Activated CD8-positive, alpha-beta memory T cell treated with anti-CD3 and anti-CD28 coated beads, Interleukin-2, amount 10 ng/mL, durations not matched to agents 7 days and 5 days (primary cell): ENCODE measurements at regions not wholly inside any gene's neighbourhood (a gene's known extent, or its start where the extent isn't known, plus 50 kb on each side); places are given as distances from the start of the nearest gene placed in this dataset.

Source experiments
- ATAC-seq: fragments of 150-1000 bp; cut with Tn5 transposase; one replicate; pipeline ENCODE4 v1.10.0; 2021; ENCODE audit warnings: moderate library complexity
- CTCF ChIA-PET: fragments of 350-600 bp; sonication (Branson Sonifier 250); formaldehyde crosslinking; loops from one replicate; lab custom pipeline; 2021; ENCODE audit warnings: antibody characterized with exemption; lab: Charles Lee
- DNase-seq: peaks from one replicate; pipeline ENCODE4 v3.0.0-alpha.2; 2020
- H3K27ac Mint-ChIP-seq: one replicate; pipeline ENCODE4 v1.8.0; 2021; ENCODE audit warnings: mild to moderate bottlenecking, mixed read lengths
- H3K27me3 Mint-ChIP-seq: one replicate; pipeline ENCODE4 v1.8.0; 2021; ENCODE audit warnings: mixed read lengths
- H3K36me3 Mint-ChIP-seq: one replicate; pipeline ENCODE4 v1.8.0; 2021; ENCODE audit warnings: mild to moderate bottlenecking, mixed read lengths
- H3K4me1 Mint-ChIP-seq: one replicate; pipeline ENCODE4 v1.8.0; 2021; ENCODE audit warnings: mixed read lengths
- H3K4me3 Mint-ChIP-seq: one replicate; pipeline ENCODE4 v1.8.0; 2021; ENCODE audit warnings: mild to moderate bottlenecking, moderate library complexity, mixed read lengths
- H3K9me3 Mint-ChIP-seq: one replicate; pipeline ENCODE4 v1.8.0; 2022; ENCODE audit warnings: low read depth, mixed read lengths

DNA sequence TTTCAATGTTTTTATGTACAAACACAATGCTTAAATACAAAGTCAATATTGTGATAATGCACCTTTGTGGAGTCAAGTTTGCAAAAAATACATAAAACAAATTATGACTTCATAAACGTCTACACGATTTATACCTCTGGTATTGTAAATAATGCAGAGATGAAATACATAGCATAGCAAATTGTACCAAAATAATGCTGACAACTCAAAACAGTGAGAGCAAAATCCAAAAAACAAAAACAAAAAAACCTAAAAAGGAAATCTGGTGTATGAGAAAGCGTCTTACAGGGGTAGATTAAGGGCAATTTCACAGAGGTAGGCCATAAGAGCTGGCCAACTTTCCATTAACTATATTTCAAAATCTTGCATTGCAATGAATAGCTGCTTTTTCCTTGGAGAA lies 161.5 kb upstream of the LRRC7 start:
- ATAC-seq (no peak), DNase-seq (no peak)
- Mint-ChIP-seq H3K27ac (no peak overlapping the region), H3K4me3 (no peak overlapping the region), H3K27me3 (no peaks in the 10 kb centered on the region), H3K4me1 (no peaks in the 10 kb centered on the region), H3K9me3 (peaks cover 2% of the 10 kb centered on the region), H3K36me3 (no peaks in the 10 kb centered on the region)
- CTCF ChIA-PET = no interaction called here

DNA sequence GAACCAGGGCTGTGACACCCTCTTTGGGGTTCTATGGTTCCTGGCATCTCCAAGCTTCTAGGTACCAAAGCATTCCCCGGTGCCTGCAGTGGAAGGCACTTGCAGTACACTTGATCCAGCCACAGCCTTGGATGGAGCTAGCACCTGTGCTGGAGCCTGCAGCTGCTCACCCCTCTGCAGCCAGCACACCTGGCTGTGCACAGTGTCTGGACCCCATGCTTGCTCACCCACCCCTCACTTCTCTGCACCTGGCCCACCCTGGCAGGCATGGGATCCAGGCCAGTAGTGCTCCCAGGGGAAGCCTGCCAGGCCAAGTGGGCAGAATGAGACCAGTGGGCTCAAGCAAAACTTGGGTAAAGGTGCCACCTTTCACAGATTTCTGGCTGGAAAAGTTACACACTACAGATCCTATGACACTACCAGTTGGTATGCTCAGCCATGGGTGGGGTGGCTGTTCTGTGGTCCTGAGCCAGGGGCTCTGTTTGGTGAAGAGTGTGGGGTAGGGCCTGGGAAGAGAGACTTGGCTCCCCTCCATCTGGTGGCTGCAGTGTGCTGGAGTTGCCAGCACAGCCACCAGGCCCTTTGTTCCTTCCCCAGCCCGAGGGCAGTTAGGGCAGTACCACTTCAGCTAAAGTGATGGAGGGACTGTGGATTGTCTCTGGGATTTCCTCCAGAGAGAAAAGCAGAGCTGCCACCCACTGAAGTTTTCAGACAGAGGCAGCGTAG lies 157.8 kb upstream of the LRRC7 start:
- CTCF ChIA-PET = no interaction called here
- H3K27me3 Mint-ChIP-seq = no peaks in the 10 kb centered on the region
- no peaks in the 10 kb centered on the region for H3K4me1 Mint-ChIP-seq
- peaks cover 5% of the 10 kb centered on the region for H3K9me3 Mint-ChIP-seq
- no peaks in the 10 kb centered on the region for H3K36me3 Mint-ChIP-seq
- ATAC-seq = no peak
- H3K4me3 Mint-ChIP-seq = no peak overlapping the region
- H3K27ac Mint-ChIP-seq = no peak overlapping the region
- no peak for DNase-seq

DNA sequence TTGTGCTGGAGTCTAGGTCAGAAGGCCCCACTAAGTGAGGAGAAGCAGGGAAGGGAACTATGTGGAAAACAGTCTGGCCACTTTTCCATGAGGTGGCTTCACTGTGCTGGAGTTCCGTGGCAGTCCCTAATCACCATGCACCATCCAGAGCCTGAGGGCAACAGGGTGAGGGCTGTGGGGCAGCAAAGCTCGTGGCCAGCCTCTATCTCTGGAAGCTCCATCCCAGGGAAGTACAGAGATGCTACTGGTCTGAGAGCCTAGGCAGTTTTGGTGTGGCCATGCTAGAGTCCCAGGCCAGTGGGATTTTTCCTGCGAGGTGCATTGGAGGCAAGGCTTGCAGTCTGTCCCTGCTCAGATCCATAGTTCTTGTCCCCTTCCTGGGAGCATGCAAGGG lies 157.3 kb upstream of the LRRC7 start:
- no peak for DNase-seq
- peaks cover 5% of the 10 kb centered on the region for H3K9me3 Mint-ChIP-seq
- ATAC-seq = no peak
- CTCF ChIA-PET = no interaction called here
- H3K4me1 Mint-ChIP-seq = no peaks in the 10 kb centered on the region
- no peaks in the 10 kb centered on the region for H3K36me3 Mint-ChIP-seq
- H3K4me3 Mint-ChIP-seq = no peak overlapping the region
- no peaks in the 10 kb centered on the region for H3K27me3 Mint-ChIP-seq
- no peak overlapping the region for H3K27ac Mint-ChIP-seq

- H3K4me3 Mint-ChIP-seq = no peak overlapping the region
- ATAC-seq (no peak), DNase-seq (no peak)
- peaks cover 5% of the 10 kb centered on the region for H3K9me3 Mint-ChIP-seq
- no peaks in the 10 kb centered on the region for H3K27me3 Mint-ChIP-seq
- H3K27ac Mint-ChIP-seq = no peak overlapping the region
- H3K4me1 Mint-ChIP-seq = no peaks in the 10 kb centered on the region
- no peaks in the 10 kb centered on the region for H3K36me3 Mint-ChIP-seq
- CTCF ChIA-PET = no interaction called here
Observed at GRCh38 chr1:69410893-69411292, 156.8 kb upstream of the LRRC7 start.

- ATAC-seq = no peak
- no peaks in the 10 kb centered on the region for H3K36me3 Mint-ChIP-seq
Observed at GRCh38 chr1:69411617-69412016, 156.1 kb upstream of the LRRC7 start.

GRCh38 chr1:69413129-69413528 lies 154.6 kb upstream of the LRRC7 start:
- Mint-ChIP-seq H3K27ac (no peak overlapping the region), H3K4me1 (no peaks in the 10 kb centered on the region), H3K27me3 (no peaks in the 10 kb centered on the region), H3K9me3 (peaks cover 5% of the 10 kb centered on the region), H3K36me3 (no peaks in the 10 kb centered on the region), H3K4me3 (no peak overlapping the region)
- no peak for DNase-seq
- CTCF ChIA-PET = no interaction called here
- no peak for ATAC-seq

More at GRCh38 chr1:69411617-69412016, 156.1 kb upstream of the LRRC7 start:
- CTCF ChIA-PET = no interaction called here
- no peak overlapping the region for H3K4me3 Mint-ChIP-seq
- no peak overlapping the region for H3K27ac Mint-ChIP-seq
- DNase-seq = no peak
- peaks cover 5% of the 10 kb centered on the region for H3K9me3 Mint-ChIP-seq
- H3K27me3 Mint-ChIP-seq = no peaks in the 10 kb centered on the region
- no peaks in the 10 kb centered on the region for H3K4me1 Mint-ChIP-seq

DNA sequence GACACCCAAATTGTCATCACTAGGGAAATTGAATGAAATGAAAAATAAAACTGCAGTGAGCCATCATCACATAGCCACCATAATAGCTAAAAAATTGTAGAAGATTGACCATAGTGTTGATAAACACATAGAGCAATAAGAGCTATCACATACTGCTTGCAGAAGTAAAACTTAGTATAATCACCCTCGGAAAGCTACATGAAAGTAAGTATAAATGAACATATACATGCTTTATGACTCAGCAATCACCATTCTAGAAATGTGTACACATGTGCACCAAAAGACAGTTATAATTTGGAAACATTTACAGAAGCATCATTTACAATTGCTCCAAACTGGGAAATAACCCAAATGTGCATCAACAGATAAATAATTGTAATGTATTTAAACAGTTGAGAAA lies 153.1 kb upstream of the LRRC7 start:
- ATAC-seq = no peak
- CTCF ChIA-PET = no interaction called here
- no peak for DNase-seq
- Mint-ChIP-seq H3K27ac (no peak overlapping the region), H3K4me3 (no peak overlapping the region), H3K9me3 (peaks cover 3% of the 10 kb centered on the region), H3K36me3 (no peaks in the 10 kb centered on the region), H3K27me3 (no peaks in the 10 kb centered on the region), H3K4me1 (no peaks in the 10 kb centered on the region)

- no peak overlapping the region for H3K27ac Mint-ChIP-seq
- CTCF ChIA-PET = no interaction called here
- no peaks in the 10 kb centered on the region for H3K4me1 Mint-ChIP-seq
- no peaks in the 10 kb centered on the region for H3K27me3 Mint-ChIP-seq
- no peak overlapping the region for H3K4me3 Mint-ChIP-seq
- peaks cover 7% of the 10 kb centered on the region for H3K9me3 Mint-ChIP-seq
- DNase-seq (no peak), ATAC-seq (no peak)
- H3K36me3 Mint-ChIP-seq = no peaks in the 10 kb centered on the region
Observed at GRCh38 chr1:69421286-69421685, 146.4 kb upstream of the LRRC7 start.

DNA sequence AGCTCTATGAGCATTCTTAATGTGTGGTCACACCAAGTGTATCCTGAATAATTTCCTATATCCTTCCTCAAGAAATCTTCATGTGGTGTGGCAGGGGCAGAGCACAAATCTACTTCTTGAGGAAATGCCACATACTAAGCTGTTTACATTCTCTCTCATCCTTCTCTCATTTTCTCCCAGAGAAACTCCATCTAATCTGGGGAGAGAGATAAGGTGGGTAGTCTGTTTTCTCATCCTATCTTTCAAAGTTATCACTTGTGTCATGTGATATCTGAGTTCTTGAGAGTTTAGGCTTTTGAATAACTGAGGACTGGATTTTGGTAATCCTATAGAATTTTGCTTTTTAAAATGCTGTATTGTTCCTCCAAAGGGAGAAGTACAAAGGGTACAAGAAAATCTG lies 141.9 kb upstream of the LRRC7 start:
- Mint-ChIP-seq H3K27ac (no peak overlapping the region), H3K4me3 (no peak overlapping the region), H3K4me1 (no peaks in the 10 kb centered on the region), H3K36me3 (no peaks in the 10 kb centered on the region), H3K27me3 (no peaks in the 10 kb centered on the region), H3K9me3 (peaks cover 7% of the 10 kb centered on the region)
- no peak for ATAC-seq
- DNase-seq = no peak
- CTCF ChIA-PET = no interaction called here

GRCh38 chr1:69426401-69426800 lies 141.3 kb upstream of the LRRC7 start:
- DNase-seq (no peak), ATAC-seq (no peak)
- Mint-ChIP-seq H3K4me1 (no peaks in the 10 kb centered on the region), H3K36me3 (no peaks in the 10 kb centered on the region), H3K9me3 (peaks cover 7% of the 10 kb centered on the region), H3K4me3 (no peak overlapping the region), H3K27me3 (no peaks in the 10 kb centered on the region), H3K27ac (no peak overlapping the region)
- CTCF ChIA-PET = no interaction called here

DNA sequence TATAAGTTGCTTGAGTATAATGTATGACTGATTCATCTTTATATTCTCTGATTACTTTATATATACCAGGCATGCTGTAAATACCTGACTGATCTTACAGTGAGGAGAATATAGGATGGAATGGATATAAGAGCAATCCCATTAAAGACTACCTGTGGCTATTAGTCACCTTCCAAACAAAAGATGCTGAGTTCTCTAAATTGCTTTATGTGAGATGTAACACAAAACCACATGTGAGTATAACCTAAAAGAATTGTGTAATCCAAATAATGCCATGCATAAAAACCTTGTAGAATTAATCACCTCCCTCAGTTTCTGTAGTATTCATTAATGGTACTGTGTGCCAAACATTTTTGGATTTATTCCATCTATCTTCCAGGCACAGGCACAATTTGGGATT lies 134.6 kb upstream of the LRRC7 start:
- DNase-seq (no peak), ATAC-seq (no peak)
- H3K27me3 Mint-ChIP-seq = no peaks in the 10 kb centered on the region
- no peak overlapping the region for H3K27ac Mint-ChIP-seq
- CTCF ChIA-PET = no interaction called here
- no peaks in the 10 kb centered on the region for H3K4me1 Mint-ChIP-seq
- peaks cover 5% of the 10 kb centered on the region for H3K9me3 Mint-ChIP-seq
- H3K36me3 Mint-ChIP-seq = no peaks in the 10 kb centered on the region
- no peak overlapping the region for H3K4me3 Mint-ChIP-seq

DNA sequence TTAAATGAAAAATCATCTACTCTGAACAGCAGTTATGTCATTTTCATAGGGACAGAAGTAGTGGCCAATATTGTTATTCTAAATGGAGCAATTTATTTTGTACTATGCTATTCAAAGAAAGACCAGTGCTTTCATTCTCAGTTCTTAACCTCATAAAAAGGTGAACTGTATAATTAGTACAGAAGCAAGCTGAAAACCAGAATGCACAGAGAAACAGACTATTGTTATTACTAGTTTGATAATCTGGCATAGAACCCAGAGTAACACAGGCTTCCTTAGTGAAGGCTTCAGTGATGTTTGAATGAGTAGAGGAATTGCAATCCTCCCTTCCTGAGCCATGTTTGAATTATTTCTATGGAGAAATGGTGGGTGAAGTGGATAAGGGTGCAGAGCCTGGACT lies 131.6 kb upstream of the LRRC7 start:
- H3K4me3 Mint-ChIP-seq = no peak overlapping the region
- no peak for ATAC-seq
- no peaks in the 10 kb centered on the region for H3K4me1 Mint-ChIP-seq
- DNase-seq = no peak
- CTCF ChIA-PET = no interaction called here
- H3K27me3 Mint-ChIP-seq = no peaks in the 10 kb centered on the region
- H3K9me3 Mint-ChIP-seq = peaks cover 5% of the 10 kb centered on the region
- no peaks in the 10 kb centered on the region for H3K36me3 Mint-ChIP-seq
- H3K27ac Mint-ChIP-seq = no peak overlapping the region

- no peak for ATAC-seq
- Mint-ChIP-seq H3K9me3 (peaks cover 5% of the 10 kb centered on the region), H3K4me1 (no peaks in the 10 kb centered on the region), H3K36me3 (no peaks in the 10 kb centered on the region), H3K27ac (no peak overlapping the region), H3K4me3 (no peak overlapping the region), H3K27me3 (no peaks in the 10 kb centered on the region)
- CTCF ChIA-PET = no interaction called here
- DNase-seq = no peak
Observed at GRCh38 chr1:69438056-69438795, 129.5 kb upstream of the LRRC7 start.

DNA sequence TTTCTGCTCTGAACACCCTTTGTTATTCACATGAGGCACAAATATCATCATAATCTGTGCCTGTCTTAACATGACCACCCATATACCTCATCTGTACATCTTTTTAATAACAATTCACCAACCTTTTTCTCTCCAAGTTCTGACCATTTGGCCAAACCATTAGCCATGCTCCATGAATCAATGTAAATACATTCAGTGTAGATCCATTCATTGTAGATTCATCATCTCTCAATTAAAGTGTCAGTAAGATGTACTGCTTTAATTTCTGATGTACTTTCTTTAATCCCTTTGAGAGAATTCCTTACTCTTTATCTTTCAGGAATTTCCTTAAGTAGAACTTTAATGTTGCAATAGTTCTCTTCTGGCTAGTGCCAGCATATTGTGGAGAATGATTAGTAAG lies 126.2 kb upstream of the LRRC7 start:
- no peak overlapping the region for H3K4me3 Mint-ChIP-seq
- no peaks in the 10 kb centered on the region for H3K4me1 Mint-ChIP-seq
- no peak for ATAC-seq
- CTCF ChIA-PET = no interaction called here
- no peak for DNase-seq
- H3K27ac Mint-ChIP-seq = no peak overlapping the region
- peaks cover 4% of the 10 kb centered on the region for H3K9me3 Mint-ChIP-seq
- no peaks in the 10 kb centered on the region for H3K36me3 Mint-ChIP-seq
- H3K27me3 Mint-ChIP-seq = no peaks in the 10 kb centered on the region
